GM12865 (cell line): ENCODE measurements at regions not wholly inside any gene's neighbourhood (a gene's known extent, or its start where the extent isn't known, plus 50 kb on each side); places are given as distances from the start of the nearest gene placed in this dataset.

Source experiments
- DNase-seq: peaks from one replicate; pipeline ENCODE4 v3.0.0; 2010; ENCODE audit warnings: low read depth
- H3K4me3 ChIP-seq: 2 replicates; pipeline ENCODE4 v1.5.1; 2011; ENCODE audit warnings: mild to moderate bottlenecking, low read depth, low read length, control low read depth
- CTCF ChIP-seq: IDR thresholded peaks from 2 replicates; pipeline ENCODE4 v1.5.1; 2011; ENCODE audit warnings: low read length, control low read depth, low read depth, inconsistent platforms; ENCODE audit not compliant: insufficient read depth; ENCODE audit errors: missing control alignments

- DNase-seq = no peak
- TF ChIP-seq CTCF = no peak
- H3K4me3 ChIP-seq = no peak overlapping the region
Observed at GRCh38 chr5:130479045-130479804, 575.0 kb downstream of the CHSY3 start.

- no peak for TF ChIP-seq CTCF
- DNase-seq = no peak
Observed at GRCh38 chr5:130476325-130476724, 572.1 kb downstream of the CHSY3 start.

GRCh38 chr5:130462516-130462915 lies 558.3 kb downstream of the CHSY3 start:
- no peak overlapping the region for H3K4me3 ChIP-seq
- TF ChIP-seq CTCF = no peak
- DNase-seq = no peak

More at GRCh38 chr5:130476325-130476724, 572.1 kb downstream of the CHSY3 start:
- no peak overlapping the region for H3K4me3 ChIP-seq

GRCh38 chr5:130455175-130455574 lies 550.9 kb downstream of the CHSY3 start:
- H3K4me3 ChIP-seq = no peak overlapping the region
- no peak for TF ChIP-seq CTCF
- no peak for DNase-seq

- no peak for DNase-seq
- no peak for TF ChIP-seq CTCF
- no peak overlapping the region for H3K4me3 ChIP-seq
Observed at GRCh38 chr5:130452744-130453143, 548.5 kb downstream of the CHSY3 start.

- TF ChIP-seq CTCF = no peak
- H3K4me3 ChIP-seq = no peak overlapping the region
Observed at GRCh38 chr5:130436430-130436829, 532.2 kb downstream of the CHSY3 start.

More at GRCh38 chr5:130436430-130436829, 532.2 kb downstream of the CHSY3 start:
- DNase-seq = no peak
